Upper lobe of left lung (tissue), 6 donors: ENCODE measurements at regions not wholly inside any gene's neighbourhood (a gene's known extent, or its start where the extent isn't known, plus 50 kb on each side); places are given as distances from the start of the nearest gene placed in this dataset.

Source experiments
- ATAC-seq, 2 donors: fragments of 200-7000 bp; cut with Tn5 transposase; one replicate each; pipeline ENCODE4 v1.9.1; 2022; ENCODE audit warnings: mild to moderate bottlenecking in 2 of 2, moderate library complexity in 2 of 2; ENCODE audit not compliant: low FRiP score in 2 of 2
- DNase-seq, 2 donors: peaks; one replicate each; pipeline ENCODE4 v3.0.0-alpha.2; 2019 to 2020
- H3K27ac ChIP-seq, 4 donors: fragments of 200-600 bp; sonication (generic); one replicate each; pipeline ENCODE4 v1.5.1; 2016 to 2019
- H3K27me3 ChIP-seq, 4 donors: fragments of 200-600 bp; sonication (generic); one replicate each; pipeline ENCODE4 v1.5.1; 2017 to 2019
- H3K36me3 ChIP-seq, 4 donors: fragments of 200-600 bp; sonication (generic); one replicate each; pipeline ENCODE4 v1.5.1; 2016 to 2019
- H3K4me1 ChIP-seq, 4 donors: fragments of 200-600 bp; sonication (generic); one replicate each; pipeline ENCODE4 v1.5.1; 2018 to 2019
- H3K4me3 ChIP-seq, 4 donors: fragments of 200-600 bp; sonication (generic); one replicate each; pipeline ENCODE4 v1.5.1; 2017 to 2019; ENCODE audit warnings: mild to moderate bottlenecking in 2 of 4, moderate library complexity in 1 of 4
- H3K9me3 ChIP-seq, 4 donors: fragments of 200-600 bp; sonication (generic); one replicate each; pipeline ENCODE4 v1.5.1; 2018 to 2019
- CTCF ChIP-seq, 6 experiments: fragments of 450-650 bp in 4 of 6; fragments of 200-600 bp in 2 of 6; sonication (generic) in 2 of 6; IDR thresholded peaks; one replicate each; pipeline ENCODE4 v1.5.1; 2016 to 2019; ENCODE audit warnings: antibody characterized with exemption in 6 of 6
- EP300 ChIP-seq, 4 donors: sonication (generic); formaldehyde crosslinking; IDR thresholded peaks; one replicate each; pipeline ENCODE4 v1.5.1; 2017; ENCODE audit warnings: antibody characterized with exemption in 4 of 4, control low read depth in 2 of 4
- POLR2A ChIP-seq, 4 donors: fragments of 450-650 bp; IDR thresholded peaks; one replicate each; pipeline ENCODE4 v1.5.1; 2016 to 2017; ENCODE audit warnings: antibody characterized with exemption in 4 of 4, mild to moderate bottlenecking in 2 of 4
- POLR2AphosphoS5 ChIP-seq, 2 donors: sonication (generic); formaldehyde crosslinking; IDR thresholded peaks; one replicate each; pipeline ENCODE4 v1.5.1; 2017; ENCODE audit warnings: antibody characterized with exemption in 2 of 2
- WGBS, 2 donors: methylation state at CpG; one replicate each; pipeline ENCODE4 v1.1.5; 2017 to 2018; 5-methylcytosine and 5-hydroxymethylcytosine counted together
- donor health status: DM: no; HTN: no; CAD: no; lungs with moderate emphysema.
- donor health status: DM: no; HTN: yes; CAD: no; lungs with severe emphysema.

- Histone ChIP-seq H3K36me3 (no peaks in the 10 kb centered on the region), H3K27ac (no peak overlapping the region), H3K27me3 (no peaks in the 10 kb centered on the region), H3K4me1 (no peaks in the 10 kb centered on the region), H3K4me3 (no peak overlapping the region), H3K9me3 (no peaks in the 10 kb centered on the region)
- DNase-seq: no peak
- no peak for ATAC-seq
- no peak for TF ChIP-seq CTCF (IDR thresholded peaks at IDR 0.05)
- TF ChIP-seq POLR2A (IDR thresholded peaks at IDR 0.05): no peak
- TF ChIP-seq POLR2AphosphoS5 (IDR thresholded peaks at IDR 0.05): no peak
- no peak for TF ChIP-seq EP300 (IDR thresholded peaks at IDR 0.05)
These were observed 328.8 kb upstream of the GCFC2 start for GRCh38 chr2:76039505-76039904.

- Histone ChIP-seq H3K4me3 (no peak overlapping the region), H3K27ac (no peak overlapping the region), H3K9me3 (peaks cover 0 to 3% (median 0%) of the 10 kb centered on the region in 4 donors), H3K36me3 (no peaks in the 10 kb centered on the region), H3K4me1 (no peaks in the 10 kb centered on the region), H3K27me3 (no peaks in the 10 kb centered on the region)
- DNase-seq (no peak), ATAC-seq (no peak)
- 89% methylated on average over 1 of the region's 1 CpG for WGBS, 2 donors
- TF ChIP-seq EP300 (IDR thresholded peaks at IDR 0.05) (no peak), CTCF (IDR thresholded peaks at IDR 0.05) (no peak), POLR2A (IDR thresholded peaks at IDR 0.05) (no peak), POLR2AphosphoS5 (IDR thresholded peaks at IDR 0.05) (no peak)
These were observed 317.0 kb upstream of the GCFC2 start for GRCh38 chr2:76027761-76028160.

- Histone ChIP-seq H3K27ac (no peak overlapping the region), H3K4me3 (no peak overlapping the region), H3K9me3 (no peaks in the 10 kb centered on the region), H3K4me1 (no peaks in the 10 kb centered on the region), H3K27me3 (no peaks in the 10 kb centered on the region), H3K36me3 (no peaks in the 10 kb centered on the region)
- DNase-seq: no peak
- ATAC-seq: no peak
- TF ChIP-seq POLR2AphosphoS5 (IDR thresholded peaks at IDR 0.05): no peak
- TF ChIP-seq EP300 (IDR thresholded peaks at IDR 0.05): no peak
- no peak for TF ChIP-seq POLR2A (IDR thresholded peaks at IDR 0.05)
- TF ChIP-seq CTCF (IDR thresholded peaks at IDR 0.05): no peak
- 46 to 47% methylated on average over 2 of the region's 2 CpGs for WGBS, 2 donors
These were observed 308.4 kb upstream of the GCFC2 start for GRCh38 chr2:76019128-76019527.

GRCh38 chr2:76009484-76009883 is 298.8 kb upstream of the GCFC2 start:
- Histone ChIP-seq H3K36me3 (no peaks in the 10 kb centered on the region), H3K9me3 (no peaks in the 10 kb centered on the region), H3K4me3 (no peak overlapping the region), H3K27ac (no peak overlapping the region), H3K27me3 (no peaks in the 10 kb centered on the region), H3K4me1 (no peaks in the 10 kb centered on the region)
- DNase-seq (no peak), ATAC-seq (no peak)
- 71 to 72% methylated on average over 2 of the region's 2 CpGs for WGBS, 2 donors
- TF ChIP-seq EP300 (IDR thresholded peaks at IDR 0.05) (no peak), POLR2A (IDR thresholded peaks at IDR 0.05) (no peak), CTCF (IDR thresholded peaks at IDR 0.05) (no peak), POLR2AphosphoS5 (IDR thresholded peaks at IDR 0.05) (no peak)

GRCh38 chr2:76008001-76008702 is 297.4 kb upstream of the GCFC2 start:
- no peaks in the 10 kb centered on the region for H3K4me1 ChIP-seq
- H3K27me3 ChIP-seq: no peaks in the 10 kb centered on the region
- no peaks in the 10 kb centered on the region for H3K9me3 ChIP-seq
- H3K27ac ChIP-seq: peak overlapping the region in 1 of 4 donors; percentile 0
- peak in 1 of 2 donors; percentile 64 for DNase-seq
- H3K4me3 ChIP-seq: peak overlapping the region in 1 of 4 donors; percentile 10
- H3K36me3 ChIP-seq: no peaks in the 10 kb centered on the region
- 50 to 58% methylated on average over 7 of the region's 7 CpGs for WGBS, 2 donors
- TF ChIP-seq EP300 (IDR thresholded peaks at IDR 0.05) (no peak), POLR2A (IDR thresholded peaks at IDR 0.05) (no peak), CTCF (IDR thresholded peaks at IDR 0.05) (no peak), POLR2AphosphoS5 (IDR thresholded peaks at IDR 0.05) (no peak)
- no peak for ATAC-seq
